Nephron (organoid): ENCODE measurements at regions not wholly inside any gene's neighbourhood (a gene's known extent, or its start where the extent isn't known, plus 50 kb on each side); places are given as distances from the start of the nearest gene placed in this dataset.

Experiments used
- H3K27ac Mint-ChIP-seq, 3 experiments: 2 replicates each; pipeline ENCODE4 v1.8.0; 2020; ENCODE audit warnings: mixed read lengths in 3 of 3, mild to moderate bottlenecking in 2 of 3, moderate library complexity in 1 of 3
- H3K27me3 Mint-ChIP-seq: 2 replicates; pipeline ENCODE4 v1.8.0; 2021; ENCODE audit warnings: low read depth, mild to moderate bottlenecking, moderate library complexity, mixed read lengths
- H3K36me3 Mint-ChIP-seq: 2 replicates; pipeline ENCODE4 v1.8.0; 2020; ENCODE audit warnings: low read depth, mixed read lengths
- H3K4me1 Mint-ChIP-seq: 2 replicates; pipeline ENCODE4 v1.8.0; 2020; ENCODE audit warnings: mixed read lengths
- H3K4me3 Mint-ChIP-seq, 3 experiments: 2 replicates each; pipeline ENCODE4 v1.8.0; 2020; ENCODE audit warnings: mild to moderate bottlenecking in 3 of 3, mixed read lengths in 3 of 3, moderate library complexity in 2 of 3
- H3K9me3 Mint-ChIP-seq: 2 replicates; pipeline ENCODE4 v1.8.0; 2020; ENCODE audit warnings: mixed read lengths
- CTCF ChIP-seq, 3 experiments: fragments of 200-600 bp; sonication (generic); IDR thresholded peaks; one replicate each; pipeline ENCODE4 v1.5.0; 2021; ENCODE audit warnings: antibody characterized with exemption in 3 of 3; ENCODE audit not compliant: unreplicated experiment in 3 of 3

GRCh38 chr17:5838661-5839300, 231.4 kb upstream of the WSCD1 start:
- Mint-ChIP-seq H3K27me3 (no peaks in the 10 kb centered on the region), H3K4me3 (no peak overlapping the region), H3K36me3 (no peaks in the 10 kb centered on the region), H3K27ac (no peak overlapping the region), H3K4me1 (no peaks in the 10 kb centered on the region), H3K9me3 (no peaks in the 10 kb centered on the region)
- no peak for TF ChIP-seq CTCF (IDR thresholded peaks at IDR 0.05; ENCODE audit: unreplicated experiment in 3 of 3)

GRCh38 chr17:5840811-5841446, 229.2 kb upstream of the WSCD1 start:
- no peak overlapping the region for H3K4me3 Mint-ChIP-seq
- TF ChIP-seq CTCF (IDR thresholded peaks at IDR 0.05; ENCODE audit: unreplicated experiment in 3 of 3), result no peak
- no peak overlapping the region for H3K27ac Mint-ChIP-seq
- no peaks in the 10 kb centered on the region for H3K9me3 Mint-ChIP-seq
- no peaks in the 10 kb centered on the region for H3K36me3 Mint-ChIP-seq
- no peaks in the 10 kb centered on the region for H3K4me1 Mint-ChIP-seq
- H3K27me3 Mint-ChIP-seq, result peaks cover 4% of the 10 kb centered on the region

GRCh38 chr17:5841862-5842261, 228.3 kb upstream of the WSCD1 start:
- no peak for TF ChIP-seq CTCF (IDR thresholded peaks at IDR 0.05; ENCODE audit: unreplicated experiment in 3 of 3)
- H3K4me1 Mint-ChIP-seq, result no peaks in the 10 kb centered on the region
- H3K36me3 Mint-ChIP-seq, result no peaks in the 10 kb centered on the region
- no peaks in the 10 kb centered on the region for H3K9me3 Mint-ChIP-seq
- H3K4me3 Mint-ChIP-seq, result no peak overlapping the region
- H3K27ac Mint-ChIP-seq, result no peak overlapping the region
- H3K27me3 Mint-ChIP-seq, result peaks cover 4% of the 10 kb centered on the region

- Mint-ChIP-seq H3K27ac (no peak overlapping the region), H3K4me3 (no peak overlapping the region), H3K36me3 (no peaks in the 10 kb centered on the region), H3K4me1 (no peaks in the 10 kb centered on the region), H3K27me3 (peaks cover 4% of the 10 kb centered on the region), H3K9me3 (peaks cover under 1% of the 10 kb centered on the region)
- TF ChIP-seq CTCF (IDR thresholded peaks at IDR 0.05; ENCODE audit: unreplicated experiment in 3 of 3), result no peak
Observed at GRCh38 chr17:5843366-5844026, 226.7 kb upstream of the WSCD1 start.

- no peak for TF ChIP-seq CTCF (IDR thresholded peaks at IDR 0.05; ENCODE audit: unreplicated experiment in 3 of 3)
- peaks cover 4% of the 10 kb centered on the region for H3K27me3 Mint-ChIP-seq
- peaks cover 3% of the 10 kb centered on the region for H3K9me3 Mint-ChIP-seq
- no peak overlapping the region for H3K4me3 Mint-ChIP-seq
- no peak overlapping the region for H3K27ac Mint-ChIP-seq
- H3K4me1 Mint-ChIP-seq, result no peaks in the 10 kb centered on the region
- no peaks in the 10 kb centered on the region for H3K36me3 Mint-ChIP-seq
Observed at GRCh38 chr17:5846001-5846400, 224.2 kb upstream of the WSCD1 start.
